ENCODE measurements at regions not wholly inside any gene's neighbourhood (a gene's known extent, or its start where the extent isn't known, plus 50 kb on each side); places are given as distances from the start of the nearest gene placed in this dataset.

- TF ChIP-seq CTCF (IDR thresholded peaks at IDR 0.05) (no peak), POLR2A (IDR thresholded peaks at IDR 0.05) (no peak)
- no peak for DNase-seq (ENCODE audit: low spot score in 2 of 2)
- intact Hi-C loops (cut with DNase I; ENCODE audit: low total_unique reads): no loop called here
- WGBS, 2 donors: 71% methylated on average over 2 of the region's 2 CpGs; no CpG with 5 or more reads in 1 of the 2 donors
- H3K4me3 ChIP-seq (ENCODE audit: low read depth, poor library complexity, severe bottlenecking): no peak overlapping the region
Measured at GRCh38 chrY:7463711-7464110, 552.2 kb upstream of the AMELY start.

DNA sequence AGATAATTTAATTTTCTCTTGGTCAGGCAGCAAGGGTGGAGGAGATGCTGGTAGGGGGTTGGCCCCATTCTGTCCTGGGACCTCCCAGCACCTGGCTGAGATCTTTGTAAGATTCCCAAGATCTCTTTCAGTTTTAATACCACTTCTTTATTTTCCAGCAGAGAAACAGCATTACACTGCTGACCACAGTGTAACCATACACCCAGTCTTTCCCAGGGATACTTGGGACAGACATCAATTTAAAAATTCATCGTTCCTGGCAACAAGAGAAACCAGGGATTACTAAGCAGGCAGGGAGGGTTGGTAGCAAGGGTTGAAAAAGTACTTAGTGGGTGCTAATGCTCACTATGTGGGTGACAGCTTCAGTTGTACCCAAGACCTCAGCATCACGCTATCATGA is 551.6 kb upstream of the AMELY start:
- no peak for DNase-seq (ENCODE audit: low spot score in 2 of 2)
- TF ChIP-seq POLR2A (IDR thresholded peaks at IDR 0.05) (no peak), CTCF (IDR thresholded peaks at IDR 0.05) (no peak)
- no peak overlapping the region for H3K4me3 ChIP-seq (ENCODE audit: low read depth, poor library complexity, severe bottlenecking)
- 69% methylated on average over 2 of the region's 2 CpGs; no CpG with 5 or more reads in 1 of the 2 donors for WGBS, 2 donors
- intact Hi-C loops (cut with DNase I; ENCODE audit: low total_unique reads): no loop called here

GRCh38 chrY:7462657-7463056 is 551.1 kb upstream of the AMELY start:
- WGBS, 2 donors: 19% methylated on average over 2 of the region's 2 CpGs; no CpG with 5 or more reads in 1 of the 2 donors
- no peak for DNase-seq (ENCODE audit: low spot score in 2 of 2)
- intact Hi-C loops (cut with DNase I; ENCODE audit: low total_unique reads): no loop called here
- H3K4me3 ChIP-seq (ENCODE audit: low read depth, poor library complexity, severe bottlenecking): no peak overlapping the region
- TF ChIP-seq CTCF (IDR thresholded peaks at IDR 0.05) (no peak), POLR2A (IDR thresholded peaks at IDR 0.05) (no peak)

- intact Hi-C loops (cut with DNase I; ENCODE audit: low total_unique reads): no loop called here
- 63% methylated on average over 6 of the region's 6 CpGs; no CpG with 5 or more reads in 1 of the 2 donors for WGBS, 2 donors
- DNase-seq (ENCODE audit: low spot score in 2 of 2): no peak
- no peak overlapping the region for H3K4me3 ChIP-seq (ENCODE audit: low read depth, poor library complexity, severe bottlenecking)
- no peak for TF ChIP-seq POLR2A (IDR thresholded peaks at IDR 0.05)
- TF ChIP-seq CTCF (IDR thresholded peaks at IDR 0.05): no peak
Measured at GRCh38 chrY:7461873-7462525, 550.4 kb upstream of the AMELY start.

DNA sequence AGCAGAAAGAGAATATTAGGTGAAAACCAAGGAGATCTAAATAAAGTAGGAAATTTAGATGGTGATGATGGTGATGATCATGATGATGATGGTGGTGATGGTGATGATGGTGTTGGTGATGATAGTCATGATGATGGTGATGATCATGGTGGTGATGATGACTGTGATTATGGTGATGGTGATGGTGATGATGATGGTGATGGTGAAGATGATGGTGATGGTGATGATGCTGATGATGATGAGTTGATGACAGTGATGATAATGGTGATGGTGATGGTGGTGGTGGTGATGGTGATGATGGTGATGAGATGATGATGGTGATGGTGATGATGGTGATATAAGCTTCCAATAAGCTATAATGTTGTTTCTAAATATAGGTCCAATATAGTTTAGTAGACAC is 548.2 kb upstream of the AMELY start:
- no peak for DNase-seq (ENCODE audit: low spot score in 2 of 2)
- intact Hi-C loops (cut with DNase I; ENCODE audit: low total_unique reads): no loop called here
- TF ChIP-seq POLR2A (IDR thresholded peaks at IDR 0.05) (no peak), CTCF (IDR thresholded peaks at IDR 0.05) (no peak)
- H3K4me3 ChIP-seq (ENCODE audit: low read depth, poor library complexity, severe bottlenecking): no peak overlapping the region
